ENCODE measurements at regions not wholly inside any gene's neighbourhood (a gene's known extent, or its start where the extent isn't known, plus 50 kb on each side); places are given as distances from the start of the nearest gene placed in this dataset.
"Not testable (repeated sequence)": the region's sequence is repeated elsewhere in the genome, so short reads cannot be mapped to it uniquely, and the experiment has no call there.

- DNase-seq = no peak
These were observed 65.7 kb upstream of the SERPINE2 start for GRCh38 chr2:224104668-224105386.

DNA sequence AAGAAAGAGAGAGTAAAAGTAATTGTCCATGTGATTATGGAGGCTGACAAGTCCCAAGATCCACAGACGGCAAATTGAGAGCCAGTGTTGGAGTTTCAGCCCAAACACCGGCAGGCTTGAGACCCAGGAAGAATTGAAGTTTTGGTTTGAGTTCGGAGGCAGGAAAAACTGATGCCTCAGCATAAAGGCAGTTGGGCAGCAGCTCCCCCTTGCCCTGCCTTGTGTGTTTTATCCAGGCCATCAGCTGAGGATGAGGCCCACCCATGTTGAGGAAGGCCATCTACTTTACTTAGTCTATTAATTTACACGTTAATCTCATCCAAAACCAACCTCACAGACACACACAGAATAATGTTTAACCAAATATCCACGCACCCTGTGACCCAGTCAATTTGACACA lies 64.6 kb upstream of the SERPINE2 start:
- DNase-seq = no peak

DNA sequence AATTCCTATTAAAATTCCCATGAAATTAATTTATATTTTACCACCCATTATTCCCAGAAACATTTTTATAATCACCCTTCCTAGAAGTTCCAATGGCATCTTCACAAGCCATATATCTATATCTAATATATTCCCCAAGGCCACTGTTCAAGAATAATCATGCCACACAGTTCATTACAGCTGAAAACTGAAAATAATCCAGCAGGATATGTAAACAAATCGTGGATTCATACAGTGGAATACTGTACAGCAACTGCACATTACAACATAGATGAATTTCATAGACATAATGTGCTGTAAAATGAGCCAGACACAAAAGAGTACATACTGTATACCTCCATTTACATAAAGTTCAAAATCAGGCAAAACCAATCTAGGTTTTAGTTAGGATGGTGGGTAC lies 63.9 kb upstream of the SERPINE2 start:
- no peak for DNase-seq

DNA sequence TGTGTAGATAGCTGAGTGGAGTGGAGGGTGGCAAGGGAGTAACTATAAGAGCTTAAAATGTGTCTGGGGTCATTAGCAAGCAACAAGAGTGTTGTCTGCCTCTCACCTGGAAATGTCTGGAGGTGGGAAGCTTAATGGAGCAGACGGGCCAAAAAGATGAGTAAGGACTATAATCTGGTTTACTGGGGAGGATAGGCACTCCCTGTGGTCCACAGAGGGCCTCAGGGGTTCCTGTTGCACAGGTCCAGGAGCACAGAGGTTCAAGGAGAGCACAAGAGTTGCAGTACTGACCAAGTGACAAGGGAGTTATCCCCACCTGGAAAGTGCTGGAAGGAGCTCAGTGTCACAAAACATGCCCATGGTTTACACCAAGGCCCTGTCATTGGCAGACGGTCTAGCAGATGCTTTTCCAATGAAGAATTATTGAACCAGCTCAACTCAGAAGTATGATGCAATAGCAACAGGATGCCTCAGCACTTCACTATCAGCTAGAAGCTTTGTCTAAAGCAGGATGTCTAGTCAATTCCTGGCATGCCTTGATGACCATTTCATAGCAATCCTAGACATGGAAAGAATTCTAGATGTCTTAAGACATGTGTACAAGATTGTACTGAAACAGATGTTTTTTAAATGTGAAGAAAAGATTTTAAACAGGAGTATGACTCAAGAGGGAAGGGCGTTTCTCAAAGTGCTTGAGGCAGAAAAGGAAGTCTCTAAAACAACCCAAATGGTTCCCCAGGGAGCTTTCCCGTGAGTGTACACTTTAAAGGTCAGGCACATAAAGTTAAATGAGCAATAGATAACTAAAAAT lies 62.9 kb upstream of the SERPINE2 start:
- DNase-seq = peak; percentile 33

- DNase-seq = no peak
These were observed 61.0 kb upstream of the SERPINE2 start for GRCh38 chr2:224099861-224100643.

GRCh38 chr2:224098481-224099230 lies 59.6 kb upstream of the SERPINE2 start:
- DNase-seq = no peak

GRCh38 chr2:224094413-224094812 lies 55.3 kb upstream of the SERPINE2 start:
- no peak for DNase-seq

DNA sequence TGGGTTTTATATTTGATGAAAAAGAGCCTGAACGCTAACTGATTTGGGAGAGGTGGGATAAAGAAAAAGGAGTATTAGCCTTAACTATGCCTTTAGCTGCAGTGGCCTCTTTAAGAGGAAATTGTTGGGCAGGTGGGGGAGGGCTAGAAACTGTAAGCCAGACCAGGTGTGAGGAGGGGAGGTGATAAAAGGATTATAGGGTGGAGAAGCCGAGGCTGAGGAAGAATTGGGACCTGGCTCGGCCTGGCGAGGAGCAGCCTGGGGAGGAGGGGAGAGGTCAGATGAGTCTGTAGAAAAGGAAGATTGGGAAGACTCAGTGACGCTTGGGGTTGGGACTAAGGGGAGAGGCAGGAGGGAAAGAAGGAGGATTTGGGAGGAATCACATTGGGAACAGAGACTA lies 52.6 kb upstream of the SERPINE2 start:
- DNase-seq = not testable (repeated sequence)

- not testable (repeated sequence) for DNase-seq
These were observed 50.5 kb upstream of the SERPINE2 start for GRCh38 chr2:224089606-224090005.

Measured in OCI-M1 (cell line).